ENCODE measurements at regions not wholly inside any gene's neighbourhood (a gene's known extent, or its start where the extent isn't known, plus 50 kb on each side); places are given as distances from the start of the nearest gene placed in this dataset.

GRCh38 chr17:34827008-34827407 is 134.3 kb downstream of the CCT6B start:
- Histone ChIP-seq H3K27me3 (ENCODE audit: control insufficient read depth, insufficient read depth, low read length) (no peaks in the 10 kb centered on the region), H4K20me1 (ENCODE audit: control insufficient read depth, extremely low read depth, insufficient read depth, low read length) (no peaks in the 10 kb centered on the region), H3K9me3 (ENCODE audit: control insufficient read depth, insufficient read depth, low read depth, low read length) (no peaks in the 10 kb centered on the region), H3K4me3 (replicated peaks in 1 of 4; ENCODE audit: control extremely low read depth in 1 of 4, insufficient read depth in 1 of 4, low read depth in 3 of 4, low read length in 4 of 4) (no peak overlapping the region), H3K9ac (ENCODE audit: insufficient read depth, low read length) (no peak overlapping the region), H3K79me2 (ENCODE audit: control insufficient read depth, insufficient read depth, low read length) (no peaks in the 10 kb centered on the region), H2AFZ (ENCODE audit: low read length) (no peak overlapping the region), H3K4me1 (ENCODE audit: control insufficient read depth, extremely low read depth, insufficient read depth, low read length) (no peaks in the 10 kb centered on the region), H3K27ac (ENCODE audit: insufficient read depth, low read length) (no peak overlapping the region), H3K36me3 (ENCODE audit: control insufficient read depth, insufficient read depth, low read length) (no peaks in the 10 kb centered on the region), H3K4me2 (ENCODE audit: extremely low read depth, insufficient read depth, low read length) (no peak overlapping the region)
- DNase-seq (ENCODE audit: low read depth in 2 of 2): no peak
- no peak for TF ChIP-seq EZH2 (IDR thresholded peaks at IDR 0.05; ENCODE audit: low read length, missing control alignments)
- no peak for TF ChIP-seq CTCF (conservative IDR thresholded peaks at IDR 0.05 in 1 of 2, IDR thresholded peaks at IDR 0.05 in 1 of 2; ENCODE audit: low read depth in 1 of 2, low read length in 2 of 2)

- TF ChIP-seq CTCF (conservative IDR thresholded peaks at IDR 0.05 in 1 of 2, IDR thresholded peaks at IDR 0.05 in 1 of 2; ENCODE audit: low read depth in 1 of 2, low read length in 2 of 2): no peak
- TF ChIP-seq EZH2 (IDR thresholded peaks at IDR 0.05; ENCODE audit: low read length, missing control alignments): no peak
- Histone ChIP-seq H3K27ac (ENCODE audit: insufficient read depth, low read length) (no peak overlapping the region), H3K27me3 (ENCODE audit: control insufficient read depth, insufficient read depth, low read length) (no peaks in the 10 kb centered on the region), H3K9me3 (ENCODE audit: control insufficient read depth, insufficient read depth, low read depth, low read length) (no peaks in the 10 kb centered on the region), H3K36me3 (ENCODE audit: control insufficient read depth, insufficient read depth, low read length) (no peaks in the 10 kb centered on the region), H3K79me2 (ENCODE audit: control insufficient read depth, insufficient read depth, low read length) (no peaks in the 10 kb centered on the region), H3K9ac (ENCODE audit: insufficient read depth, low read length) (no peak overlapping the region), H2AFZ (ENCODE audit: low read length) (no peak overlapping the region), H3K4me3 (replicated peaks in 1 of 4; ENCODE audit: control extremely low read depth in 1 of 4, insufficient read depth in 1 of 4, low read depth in 3 of 4, low read length in 4 of 4) (no peak overlapping the region), H4K20me1 (ENCODE audit: control insufficient read depth, extremely low read depth, insufficient read depth, low read length) (no peaks in the 10 kb centered on the region), H3K4me1 (ENCODE audit: control insufficient read depth, extremely low read depth, insufficient read depth, low read length) (no peaks in the 10 kb centered on the region), H3K4me2 (ENCODE audit: extremely low read depth, insufficient read depth, low read length) (no peak overlapping the region)
- no peak for DNase-seq (ENCODE audit: low read depth in 2 of 2)
Observed at GRCh38 chr17:34826332-34826731, 134.9 kb downstream of the CCT6B start.

- Histone ChIP-seq H3K27me3 (ENCODE audit: control insufficient read depth, insufficient read depth, low read length) (no peaks in the 10 kb centered on the region), H3K4me1 (ENCODE audit: control insufficient read depth, extremely low read depth, insufficient read depth, low read length) (no peaks in the 10 kb centered on the region), H3K9me3 (ENCODE audit: control insufficient read depth, insufficient read depth, low read depth, low read length) (no peaks in the 10 kb centered on the region), H3K4me2 (ENCODE audit: extremely low read depth, insufficient read depth, low read length) (no peak overlapping the region), H4K20me1 (ENCODE audit: control insufficient read depth, extremely low read depth, insufficient read depth, low read length) (no peaks in the 10 kb centered on the region), H3K36me3 (ENCODE audit: control insufficient read depth, insufficient read depth, low read length) (no peaks in the 10 kb centered on the region), H2AFZ (ENCODE audit: low read length) (no peak overlapping the region), H3K27ac (ENCODE audit: insufficient read depth, low read length) (no peak overlapping the region), H3K4me3 (replicated peaks in 1 of 4; ENCODE audit: control extremely low read depth in 1 of 4, insufficient read depth in 1 of 4, low read depth in 3 of 4, low read length in 4 of 4) (no peak overlapping the region), H3K9ac (ENCODE audit: insufficient read depth, low read length) (no peak overlapping the region), H3K79me2 (ENCODE audit: control insufficient read depth, insufficient read depth, low read length) (no peaks in the 10 kb centered on the region)
- no peak for DNase-seq (ENCODE audit: low read depth in 2 of 2)
- TF ChIP-seq CTCF (conservative IDR thresholded peaks at IDR 0.05 in 1 of 2, IDR thresholded peaks at IDR 0.05 in 1 of 2; ENCODE audit: low read depth in 1 of 2, low read length in 2 of 2): no peak
- no peak for TF ChIP-seq EZH2 (IDR thresholded peaks at IDR 0.05; ENCODE audit: low read length, missing control alignments)
Observed at GRCh38 chr17:34825884-34826283, 135.4 kb downstream of the CCT6B start.

All from fibroblast of lung (primary cell).